ENCODE measurements at regions not wholly inside any gene's neighbourhood (a gene's known extent, or its start where the extent isn't known, plus 50 kb on each side); places are given as distances from the start of the nearest gene placed in this dataset.

DNA sequence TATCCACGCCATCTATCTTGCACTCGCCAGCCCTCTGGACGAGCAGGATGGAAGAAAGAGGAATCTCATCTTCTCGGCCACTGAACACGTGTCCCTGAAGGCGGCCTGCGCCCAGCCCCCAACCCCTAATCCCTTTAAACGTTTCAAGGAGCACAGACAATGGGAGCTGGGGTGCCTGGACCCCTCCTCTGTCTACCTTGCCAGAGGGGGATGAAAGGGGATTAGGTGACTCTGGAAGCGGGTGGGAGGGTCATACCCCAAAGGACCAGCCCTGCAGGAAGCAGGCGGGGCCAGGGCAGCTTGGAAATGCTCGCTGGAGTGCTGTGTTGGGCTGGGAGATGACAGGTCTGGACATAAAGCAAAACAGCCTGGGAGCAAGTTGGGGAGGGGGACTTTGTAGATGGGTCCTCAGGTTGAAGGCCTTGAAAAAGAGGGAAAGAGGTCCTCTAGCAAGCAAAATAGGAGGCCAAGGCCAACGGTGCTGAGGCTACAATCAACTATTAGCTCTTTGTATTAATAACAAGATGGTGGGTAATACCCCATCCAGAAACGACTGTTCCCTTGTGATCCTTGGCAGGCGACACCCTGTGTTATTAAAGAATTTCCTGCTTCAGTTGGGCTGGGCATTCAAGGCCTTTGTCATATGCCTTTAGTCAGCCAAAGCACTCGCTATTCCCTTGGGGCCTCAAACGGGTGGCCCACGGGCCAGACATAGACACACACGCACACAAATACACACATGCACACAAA lies 126.5 kb upstream of the UNC5B start:
- TF ChIP-seq ZNF571 (tag by site-specific recombination; IDR thresholded peaks at IDR 0.05) (no peak), ZNF624 (tag by site-specific recombination; IDR thresholded peaks at IDR 0.05) (no peak), ZNF248 (tag by site-specific recombination; IDR thresholded peaks at IDR 0.05) (no peak), ZFP37 (tag by site-specific recombination; IDR thresholded peaks at IDR 0.05) (no peak), ZNF112 (tag by site-specific recombination; IDR thresholded peaks at IDR 0.05) (no peak), RBAK (tag by site-specific recombination; IDR thresholded peaks at IDR 0.05) (no peak)
- TF ChIP-seq, protein P1, sequence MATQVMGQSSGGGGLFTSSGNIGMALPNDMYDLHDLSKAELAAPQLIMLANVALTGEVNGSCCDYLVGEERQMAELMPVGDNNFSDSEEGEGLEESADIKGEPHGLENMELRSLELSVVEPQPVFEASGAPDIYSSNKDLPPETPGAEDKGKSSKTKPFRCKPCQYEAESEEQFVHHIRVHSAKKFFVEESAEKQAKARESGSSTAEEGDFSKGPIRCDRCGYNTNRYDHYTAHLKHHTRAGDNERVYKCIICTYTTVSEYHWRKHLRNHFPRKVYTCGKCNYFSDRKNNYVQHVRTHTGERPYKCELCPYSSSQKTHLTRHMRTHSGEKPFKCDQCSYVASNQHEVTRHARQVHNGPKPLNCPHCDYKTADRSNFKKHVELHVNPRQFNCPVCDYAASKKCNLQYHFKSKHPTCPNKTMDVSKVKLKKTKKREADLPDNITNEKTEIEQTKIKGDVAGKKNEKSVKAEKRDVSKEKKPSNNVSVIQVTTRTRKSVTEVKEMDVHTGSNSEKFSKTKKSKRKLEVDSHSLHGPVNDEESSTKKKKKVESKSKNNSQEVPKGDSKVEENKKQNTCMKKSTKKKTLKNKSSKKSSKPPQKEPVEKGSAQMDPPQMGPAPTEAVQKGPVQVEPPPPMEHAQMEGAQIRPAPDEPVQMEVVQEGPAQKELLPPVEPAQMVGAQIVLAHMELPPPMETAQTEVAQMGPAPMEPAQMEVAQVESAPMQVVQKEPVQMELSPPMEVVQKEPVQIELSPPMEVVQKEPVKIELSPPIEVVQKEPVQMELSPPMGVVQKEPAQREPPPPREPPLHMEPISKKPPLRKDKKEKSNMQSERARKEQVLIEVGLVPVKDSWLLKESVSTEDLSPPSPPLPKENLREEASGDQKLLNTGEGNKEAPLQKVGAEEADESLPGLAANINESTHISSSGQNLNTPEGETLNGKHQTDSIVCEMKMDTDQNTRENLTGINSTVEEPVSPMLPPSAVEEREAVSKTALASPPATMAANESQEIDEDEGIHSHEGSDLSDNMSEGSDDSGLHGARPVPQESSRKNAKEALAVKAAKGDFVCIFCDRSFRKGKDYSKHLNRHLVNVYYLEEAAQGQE (tag by site-specific recombination; IDR thresholded peaks at IDR 0.05): no peak
- TF ChIP-seq, protein P2, sequence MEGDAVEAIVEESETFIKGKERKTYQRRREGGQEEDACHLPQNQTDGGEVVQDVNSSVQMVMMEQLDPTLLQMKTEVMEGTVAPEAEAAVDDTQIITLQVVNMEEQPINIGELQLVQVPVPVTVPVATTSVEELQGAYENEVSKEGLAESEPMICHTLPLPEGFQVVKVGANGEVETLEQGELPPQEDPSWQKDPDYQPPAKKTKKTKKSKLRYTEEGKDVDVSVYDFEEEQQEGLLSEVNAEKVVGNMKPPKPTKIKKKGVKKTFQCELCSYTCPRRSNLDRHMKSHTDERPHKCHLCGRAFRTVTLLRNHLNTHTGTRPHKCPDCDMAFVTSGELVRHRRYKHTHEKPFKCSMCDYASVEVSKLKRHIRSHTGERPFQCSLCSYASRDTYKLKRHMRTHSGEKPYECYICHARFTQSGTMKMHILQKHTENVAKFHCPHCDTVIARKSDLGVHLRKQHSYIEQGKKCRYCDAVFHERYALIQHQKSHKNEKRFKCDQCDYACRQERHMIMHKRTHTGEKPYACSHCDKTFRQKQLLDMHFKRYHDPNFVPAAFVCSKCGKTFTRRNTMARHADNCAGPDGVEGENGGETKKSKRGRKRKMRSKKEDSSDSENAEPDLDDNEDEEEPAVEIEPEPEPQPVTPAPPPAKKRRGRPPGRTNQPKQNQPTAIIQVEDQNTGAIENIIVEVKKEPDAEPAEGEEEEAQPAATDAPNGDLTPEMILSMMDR (tag by site-specific recombination; IDR thresholded peaks at IDR 0.05): no peak

All from HEK293 (cell line).